PC-3 (cell line): ENCODE measurements at regions not wholly inside any gene's neighbourhood (a gene's known extent, or its start where the extent isn't known, plus 50 kb on each side); places are given as distances from the start of the nearest gene placed in this dataset.

Experiments
- ATAC-seq: fragments of 200-7000 bp; cut with Tn5 transposase; 2 replicates; pipeline ENCODE4 v1.9.1; 2020; ENCODE audit warnings: mild to moderate bottlenecking, moderate library complexity
- BruUV-seq: library from RNA; stranded (reverse); fragments of 400-500 nt; replicated peaks from 2 replicates; lab custom pipeline; 2021; lab: Mats Ljungman, UMichigan
- CTCF ChIA-PET: fragments of 300-600 bp; sonication (Branson Sonifier 250); formaldehyde crosslinking; loops from one replicate; lab custom pipeline; 2022; ENCODE audit warnings: antibody characterized with exemption; lab: Charles Lee
- POLR2A ChIA-PET: fragments of 300-600 bp; sonication (Branson Sonifier 250); formaldehyde crosslinking; loops from one replicate; lab custom pipeline; 2022; ENCODE audit warnings: antibody characterized with exemption; ENCODE audit not compliant: unreplicated experiment; lab: Charles Lee
- DNase-seq: peaks from one replicate; pipeline ENCODE4 v3.0.0-alpha.2; 2015
- H2AFZ ChIP-seq: fragments of 300-600 bp; sonication (generic); 2 replicates; pipeline ENCODE4 v1.6.0; 2016; ENCODE audit warnings: antibody characterized with exemption, low read length
- H3F3A ChIP-seq: fragments of 300-600 bp; sonication (generic); one replicate; pipeline ENCODE4 v1.6.0; 2017; ENCODE audit warnings: antibody characterized with exemption, low read length, control low read depth, mild to moderate bottlenecking; ENCODE audit not compliant: unreplicated experiment
- H3K27ac ChIP-seq: fragments of 300-600 bp; sonication (generic); 2 replicates; pipeline ENCODE4 v1.5.1; 2016; ENCODE audit warnings: mild to moderate bottlenecking, low read length
- H3K27me3 ChIP-seq: fragments of 300-600 bp; sonication (generic); 2 replicates; pipeline ENCODE4 v1.6.1; 2016; ENCODE audit warnings: low read length, mixed read lengths
- H3K36me3 ChIP-seq: fragments of 300-600 bp; sonication (generic); 2 replicates; pipeline ENCODE4 v1.6.1; 2016; ENCODE audit warnings: low read depth, mixed run types, low read length, mixed read lengths
- H3K4me1 ChIP-seq: fragments of 300-600 bp; sonication (generic); 2 replicates; pipeline ENCODE4 v1.5.1; 2016; ENCODE audit warnings: low read length; ENCODE audit not compliant: insufficient read depth
- H3K4me2 ChIP-seq: fragments of 300-600 bp; sonication (generic); 2 replicates; pipeline ENCODE4 v1.6.0; 2016; ENCODE audit warnings: low read length
- H3K4me3 ChIP-seq: fragments of 300-600 bp; sonication (generic); 2 replicates; pipeline ENCODE4 v1.5.1; 2016; ENCODE audit warnings: mild to moderate bottlenecking, low read length, mixed read lengths
- H3K79me2 ChIP-seq: fragments of 300-600 bp; sonication (generic); 2 replicates; pipeline ENCODE4 v1.6.1; 2017; ENCODE audit warnings: low read length, mixed read lengths
- H3K9ac ChIP-seq: fragments of 300-600 bp; sonication (generic); 2 replicates; pipeline ENCODE4 v1.6.0; 2016; ENCODE audit warnings: mild to moderate bottlenecking, low read length
- H3K9me2 ChIP-seq: fragments of 300-600 bp; sonication (generic); replicated peaks from 2 replicates; pipeline ENCODE4 v1.6.1; 2016; ENCODE audit warnings: mixed run types, low read length, mixed read lengths
- H3K9me3 ChIP-seq: fragments of 300-600 bp; sonication (generic); 2 replicates; pipeline ENCODE4 v1.6.1; 2016; ENCODE audit warnings: low read length, mixed read lengths
- H4K20me1 ChIP-seq: fragments of 300-600 bp; sonication (generic); 2 replicates; pipeline ENCODE4 v1.6.1; 2016; ENCODE audit warnings: low read length, mixed read lengths
- EZH2 ChIP-seq: fragments of 300-600 bp; sonication (generic); IDR thresholded peaks from one replicate; pipeline ENCODE4 v1.6.1; 2017; ENCODE audit warnings: antibody characterized with exemption, mild to moderate bottlenecking, low read length; ENCODE audit not compliant: unreplicated experiment
- EZH2phosphoT487 ChIP-seq: fragments of 300-600 bp; sonication (generic); IDR thresholded peaks from 2 replicates; pipeline ENCODE4 v1.6.1; 2018; ENCODE audit warnings: mild to moderate bottlenecking, antibody characterized with exemption, low read length, borderline replicate concordance
- intact Hi-C: fragments of 100-400 bp; cut with micrococcal nuclease; formaldehyde crosslinking; loops from 2 replicates; pipeline ENCODE4 v1.9.0; 2023
- TF ChIP-seq, protein P1 (sequence below): fragments of 300-600 bp; sonication (generic); conservative IDR thresholded peaks from 2 replicates; pipeline ENCODE4 v1.5.1; 2017; ENCODE audit warnings: antibody characterized with exemption, low read depth, mild to moderate bottlenecking, low read length

DNA sequence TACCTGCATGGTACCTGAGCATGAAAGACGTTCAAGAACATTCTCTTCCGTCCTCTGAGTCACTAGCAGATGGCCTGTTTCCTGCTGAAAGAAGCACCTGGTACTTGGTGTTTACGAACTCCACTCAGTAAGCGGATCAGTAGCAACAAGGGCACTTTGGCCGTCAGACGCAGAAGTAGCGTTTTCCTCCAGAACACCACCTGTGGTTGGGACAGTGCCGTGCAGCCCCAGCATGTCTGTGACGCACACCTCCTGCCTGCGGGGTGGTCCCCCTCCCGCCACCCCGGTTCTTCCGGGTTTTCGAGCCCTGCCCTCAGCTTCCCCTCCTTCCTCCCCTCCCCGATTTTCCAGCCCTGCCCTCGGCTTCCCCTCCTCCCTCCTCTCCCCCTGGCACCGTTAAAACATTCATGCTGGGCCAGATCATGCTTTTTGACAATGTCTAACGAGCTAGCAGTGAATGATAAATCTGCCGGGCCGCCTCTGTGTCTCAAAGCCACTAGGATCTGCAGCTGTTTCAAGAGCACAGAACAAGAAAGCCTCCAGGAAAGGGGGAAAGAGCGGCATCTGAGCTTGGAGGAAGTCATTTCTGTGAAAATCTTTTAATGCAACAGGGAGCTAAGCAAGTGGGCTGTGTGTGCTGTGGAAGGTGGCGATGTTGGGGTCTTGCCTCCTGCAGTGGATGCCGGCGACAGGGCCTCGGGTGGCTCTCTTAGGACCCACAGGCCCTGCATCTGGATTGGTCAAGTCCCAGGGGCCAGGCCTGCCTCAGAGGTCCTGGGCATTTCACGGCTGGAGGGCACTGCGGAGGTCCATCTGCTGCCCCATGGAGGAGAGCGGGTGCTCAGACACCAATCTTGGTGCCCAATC is 207.9 kb downstream of the ERMARD start:
- POLR2A ChIA-PET, result no interaction called here
- TF ChIP-seq EZH2phosphoT487, result no peak
- TF ChIP-seq, protein P1, sequence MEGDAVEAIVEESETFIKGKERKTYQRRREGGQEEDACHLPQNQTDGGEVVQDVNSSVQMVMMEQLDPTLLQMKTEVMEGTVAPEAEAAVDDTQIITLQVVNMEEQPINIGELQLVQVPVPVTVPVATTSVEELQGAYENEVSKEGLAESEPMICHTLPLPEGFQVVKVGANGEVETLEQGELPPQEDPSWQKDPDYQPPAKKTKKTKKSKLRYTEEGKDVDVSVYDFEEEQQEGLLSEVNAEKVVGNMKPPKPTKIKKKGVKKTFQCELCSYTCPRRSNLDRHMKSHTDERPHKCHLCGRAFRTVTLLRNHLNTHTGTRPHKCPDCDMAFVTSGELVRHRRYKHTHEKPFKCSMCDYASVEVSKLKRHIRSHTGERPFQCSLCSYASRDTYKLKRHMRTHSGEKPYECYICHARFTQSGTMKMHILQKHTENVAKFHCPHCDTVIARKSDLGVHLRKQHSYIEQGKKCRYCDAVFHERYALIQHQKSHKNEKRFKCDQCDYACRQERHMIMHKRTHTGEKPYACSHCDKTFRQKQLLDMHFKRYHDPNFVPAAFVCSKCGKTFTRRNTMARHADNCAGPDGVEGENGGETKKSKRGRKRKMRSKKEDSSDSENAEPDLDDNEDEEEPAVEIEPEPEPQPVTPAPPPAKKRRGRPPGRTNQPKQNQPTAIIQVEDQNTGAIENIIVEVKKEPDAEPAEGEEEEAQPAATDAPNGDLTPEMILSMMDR, result no peak
- no peak for TF ChIP-seq EZH2
- Histone ChIP-seq H3K27me3 (no peaks in the 10 kb centered on the region), H3K79me2 (no peaks in the 10 kb centered on the region), H3K9ac (no peak overlapping the region), H4K20me1 (no peaks in the 10 kb centered on the region), H3F3A (no peaks in the 10 kb centered on the region), H3K4me3 (no peak overlapping the region), H3K36me3 (no peaks in the 10 kb centered on the region), H3K4me1 (no peaks in the 10 kb centered on the region; the same call in 1 of the 2 replicates), H2AFZ (no peak overlapping the region), H3K27ac (no peak overlapping the region), H3K9me3 (no peaks in the 10 kb centered on the region), H3K4me2 (no peak overlapping the region), H3K9me2 (no peaks in the 10 kb centered on the region)
- ATAC-seq, result no peak
- DNase-seq, result no peak
- intact Hi-C loops, result no loop called here
- CTCF ChIA-PET, result interaction anchor here (0.5 kb wide), 1 partner anchor 18 kb away, joined by 3 read pairs; no protein-coding TSS in a partner anchor
- BruUV-seq, result no TSS peak

DNA sequence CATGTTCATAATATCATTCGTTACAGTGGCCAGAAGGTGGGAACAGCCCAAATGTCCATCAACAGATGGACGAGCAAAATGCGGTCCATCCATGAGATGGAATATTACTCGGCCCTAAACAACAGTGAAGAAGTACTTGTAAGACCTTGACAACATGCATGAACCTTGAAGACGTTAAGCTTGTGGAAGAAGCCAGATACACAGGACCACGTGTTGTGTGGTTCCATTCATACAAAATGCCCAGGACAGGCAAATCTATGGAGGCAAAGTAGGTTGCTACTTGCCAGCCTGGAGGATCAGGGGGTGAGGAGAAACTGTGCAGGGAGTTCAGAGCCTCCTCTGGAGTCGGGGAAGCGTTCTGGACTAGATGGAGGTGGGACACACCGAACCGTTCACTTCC is 207.1 kb downstream of the ERMARD start:
- Histone ChIP-seq H3K27ac (no peak overlapping the region), H3K9me3 (no peaks in the 10 kb centered on the region), H3K4me1 (no peaks in the 10 kb centered on the region; the same call in 1 of the 2 replicates), H3K4me2 (no peak overlapping the region), H3K9me2 (no peaks in the 10 kb centered on the region), H3F3A (no peaks in the 10 kb centered on the region), H4K20me1 (no peaks in the 10 kb centered on the region), H3K4me3 (no peak overlapping the region), H3K9ac (no peak overlapping the region), H3K27me3 (no peaks in the 10 kb centered on the region), H2AFZ (no peak overlapping the region), H3K79me2 (no peaks in the 10 kb centered on the region), H3K36me3 (no peaks in the 10 kb centered on the region)
- no peak for TF ChIP-seq EZH2
- BruUV-seq, result no TSS peak
- ChIA-PET POLR2A (no interaction called here), CTCF (no interaction called here)
- intact Hi-C loops, result no loop called here
- DNase-seq, result no peak
- ATAC-seq, result no peak

GRCh38 chr6:169957351-169957963 is 206.0 kb downstream of the ERMARD start:
- H3K9me3 ChIP-seq, result no peaks in the 10 kb centered on the region
- no peaks in the 10 kb centered on the region; the same call in 1 of the 2 replicates for H3K4me1 ChIP-seq
- no peaks in the 10 kb centered on the region for H4K20me1 ChIP-seq
- intact Hi-C loops, result no loop called here
- H3K79me2 ChIP-seq, result no peaks in the 10 kb centered on the region
- H3K9me2 ChIP-seq, result no peaks in the 10 kb centered on the region
- no peak overlapping the region for H3K4me3 ChIP-seq
- DNase-seq (no peak), ATAC-seq (no peak)
- H3K27me3 ChIP-seq, result no peaks in the 10 kb centered on the region
- H3F3A ChIP-seq, result no peaks in the 10 kb centered on the region
- H3K27ac ChIP-seq, result no peak overlapping the region
- no TSS peak for BruUV-seq
- H3K4me2 ChIP-seq, result no peak overlapping the region
- ChIA-PET POLR2A (no interaction called here), CTCF (no interaction called here)
- H2AFZ ChIP-seq, result no peak overlapping the region
- H3K9ac ChIP-seq, result no peak overlapping the region
- TF ChIP-seq, protein P1, result no peak
- no peak for TF ChIP-seq EZH2phosphoT487
- TF ChIP-seq EZH2, result no peak
- H3K36me3 ChIP-seq, result no peaks in the 10 kb centered on the region
